ENCODE measurements at regions not wholly inside any gene's neighbourhood (a gene's known extent, or its start where the extent isn't known, plus 50 kb on each side); places are given as distances from the start of the nearest gene placed in this dataset.
"Not testable (repeated sequence)": the region's sequence is repeated elsewhere in the genome, so short reads cannot be mapped to it uniquely, and the experiment has no call there.

DNA sequence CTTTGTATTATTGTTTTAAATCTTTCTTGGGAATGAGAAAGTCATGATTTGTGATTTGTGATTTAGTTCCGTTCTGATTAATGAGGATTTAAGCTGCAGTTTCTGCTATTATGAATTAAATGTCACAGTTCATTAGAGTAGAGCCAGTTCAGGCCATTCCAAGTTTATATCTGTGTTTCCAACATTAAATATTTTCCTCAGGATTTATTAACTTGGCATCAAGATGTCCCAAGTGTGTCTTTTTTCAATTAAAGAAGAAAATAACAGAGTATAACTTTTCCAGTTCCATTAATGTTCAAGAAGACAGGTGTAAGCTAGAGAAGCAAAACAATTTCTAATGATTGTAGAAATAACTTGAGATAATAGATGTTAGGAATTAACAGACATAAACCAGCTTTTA is 1183.2 kb upstream of the CELF2 start:
- DNase-seq (ENCODE audit: extremely low read depth in 1 of 2, low read depth in 1 of 2), result no peak

DNA sequence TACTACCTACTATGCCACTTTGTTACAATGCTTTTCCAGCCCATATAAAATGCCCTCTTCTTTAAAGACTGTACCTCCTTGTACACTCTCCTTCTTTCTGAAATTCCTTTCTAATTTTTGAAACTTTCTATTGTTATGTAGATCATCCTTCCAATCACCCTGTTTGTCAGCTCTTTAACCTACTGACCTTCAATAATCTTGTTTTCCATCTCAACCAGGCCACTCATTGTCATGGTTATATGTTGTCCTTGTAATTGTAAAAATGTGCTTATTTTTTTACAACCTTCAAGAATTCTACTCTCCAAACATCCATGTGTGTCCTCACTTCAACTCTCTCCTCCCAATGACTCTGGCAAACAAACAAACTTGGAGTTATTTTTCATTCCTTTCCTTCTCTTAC is 1172.6 kb upstream of the CELF2 start:
- DNase-seq (ENCODE audit: extremely low read depth in 1 of 2, low read depth in 1 of 2), result no peak

DNA sequence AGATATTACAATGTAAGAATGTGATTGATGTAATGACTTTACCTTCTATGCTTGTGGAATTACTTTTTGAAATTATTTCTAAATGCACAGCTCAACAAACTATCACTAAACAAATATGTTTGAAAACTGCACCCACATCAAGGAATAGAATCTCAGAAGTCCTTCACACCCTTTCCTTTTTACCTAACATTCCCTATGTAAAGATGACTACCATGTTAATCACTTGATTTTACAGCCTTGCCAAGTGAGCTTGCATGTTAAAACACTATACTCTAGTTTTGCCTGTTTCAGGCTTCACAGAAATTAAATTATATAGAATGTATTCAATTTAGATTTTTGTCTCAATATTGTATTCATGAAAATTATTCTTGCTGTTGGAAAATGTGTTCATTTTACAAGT is 1169.4 kb upstream of the CELF2 start:
- DNase-seq (ENCODE audit: extremely low read depth in 1 of 2, low read depth in 1 of 2), result no peak

DNA sequence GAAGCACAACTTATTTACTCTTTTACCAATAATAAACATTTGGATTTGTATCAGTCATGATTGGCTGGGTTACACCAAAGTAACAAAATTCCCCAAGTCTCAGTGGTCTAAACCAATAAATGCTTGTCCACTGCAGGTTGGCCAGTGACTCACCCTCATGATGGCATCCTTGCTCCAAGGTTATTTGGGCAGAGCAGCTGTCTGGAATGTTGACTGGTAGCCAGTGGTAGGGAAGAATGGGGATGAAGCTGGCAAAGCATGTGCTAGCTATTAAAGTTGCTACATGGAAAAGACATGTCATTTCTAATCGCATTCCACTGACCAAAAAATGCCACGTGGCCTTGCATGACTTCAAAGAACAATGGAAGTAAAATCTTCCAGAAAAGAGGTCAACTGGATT is 1168.7 kb upstream of the CELF2 start:
- DNase-seq (ENCODE audit: extremely low read depth in 1 of 2, low read depth in 1 of 2), result no peak

DNA sequence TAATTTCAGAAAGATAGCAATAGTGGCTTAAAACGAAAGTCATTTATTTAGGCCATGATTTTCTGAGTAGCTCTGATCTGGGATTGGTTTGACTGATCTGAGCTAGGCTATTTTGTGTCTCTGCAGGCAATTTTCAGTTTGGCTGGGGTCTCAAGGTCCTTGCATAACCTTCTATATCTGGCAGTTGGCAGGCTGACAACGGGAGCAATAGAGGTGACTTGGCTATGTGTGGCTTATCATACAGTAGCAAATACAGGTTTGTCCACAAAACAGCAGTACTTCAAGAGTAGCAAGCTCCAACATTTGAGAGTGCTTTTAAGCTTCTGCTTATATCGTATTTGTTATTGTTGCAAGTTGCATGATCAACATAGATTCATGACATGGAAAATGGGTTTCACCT is 1167.3 kb upstream of the CELF2 start:
- DNase-seq (ENCODE audit: extremely low read depth in 1 of 2, low read depth in 1 of 2), result no peak

DNA sequence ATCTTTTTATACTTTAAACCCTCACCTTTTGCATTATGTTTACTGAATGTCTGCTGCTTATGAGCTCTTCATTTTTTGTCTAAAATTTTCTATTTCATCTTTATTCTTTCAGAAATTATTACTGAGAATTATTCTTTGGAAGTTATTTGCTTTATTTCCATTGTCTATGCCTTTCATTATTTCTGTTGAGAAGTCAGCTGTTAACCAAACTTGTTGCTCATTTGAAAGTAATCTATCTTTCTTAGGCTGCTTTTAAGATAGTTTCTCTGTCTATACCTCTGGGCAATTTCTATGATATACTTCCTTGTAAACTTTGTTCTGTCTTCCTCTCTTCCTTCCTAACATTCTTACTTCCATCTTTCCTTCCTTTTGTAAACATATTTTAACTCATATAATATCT is 1165.9 kb upstream of the CELF2 start:
- DNase-seq (ENCODE audit: extremely low read depth in 1 of 2, low read depth in 1 of 2), result no peak

DNA sequence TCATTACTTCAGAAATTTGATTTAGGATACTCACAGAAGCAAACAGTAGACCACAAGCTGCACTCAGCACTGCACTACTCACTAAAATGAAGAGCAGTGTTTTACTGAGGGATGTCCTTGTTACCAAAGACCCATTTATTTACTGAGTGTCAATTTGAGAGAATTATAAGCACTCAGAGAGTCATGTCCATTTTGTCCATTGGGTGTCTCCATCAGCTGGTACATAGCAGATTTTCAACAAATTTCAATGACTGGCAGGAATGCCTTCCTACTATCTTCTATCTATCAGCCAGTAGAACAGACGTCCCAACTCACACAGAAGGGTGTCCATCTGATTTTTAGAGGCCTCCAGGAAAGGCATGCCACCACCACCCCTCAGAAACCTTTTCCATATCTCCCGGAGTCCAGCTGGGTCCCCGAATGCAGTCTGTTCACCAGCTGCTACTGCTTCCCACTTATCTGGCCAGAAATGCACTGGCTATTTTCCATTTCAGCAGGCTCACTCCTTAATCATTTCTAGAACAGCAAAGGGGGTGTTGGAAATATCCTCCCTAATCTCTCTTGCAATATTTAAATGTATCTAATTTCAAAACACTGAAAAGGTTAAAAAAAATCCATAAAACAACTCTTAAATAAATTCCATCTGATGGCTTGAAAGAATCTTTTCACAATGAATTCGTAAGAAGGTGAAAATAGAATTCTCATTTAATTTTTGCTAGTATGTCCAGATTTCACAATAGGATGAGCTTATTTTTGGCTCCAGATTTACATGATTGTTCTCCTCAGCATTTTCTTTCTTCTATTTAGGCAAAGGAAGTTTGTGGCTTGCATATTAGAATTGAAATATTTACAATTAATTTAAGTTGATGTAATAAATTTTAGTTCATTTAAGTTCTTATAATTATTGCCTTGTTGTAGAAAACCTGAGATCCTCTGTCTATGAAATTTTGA is 1164.0 kb upstream of the CELF2 start:
- DNase-seq (ENCODE audit: extremely low read depth in 1 of 2, low read depth in 1 of 2), result no peak

DNA sequence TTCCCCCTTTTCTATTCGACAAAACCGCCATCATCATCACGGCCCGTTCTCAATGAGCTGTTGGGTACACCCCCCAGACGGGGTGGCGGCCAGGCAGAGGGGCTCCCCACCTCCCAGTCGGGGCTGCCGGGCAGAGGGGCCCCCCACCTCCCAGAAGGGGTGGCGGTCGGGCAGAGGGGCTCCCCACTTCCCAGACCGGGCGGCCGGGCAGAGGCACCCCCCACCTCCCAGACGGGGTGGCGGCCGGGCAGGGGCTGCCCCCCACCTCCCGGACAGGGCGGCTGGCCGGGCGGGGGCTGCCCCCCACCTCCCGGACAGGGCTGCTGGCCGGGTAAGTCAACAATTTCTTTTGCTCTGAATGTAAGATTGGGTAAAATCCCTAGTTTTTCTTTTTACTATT is 1162.2 kb upstream of the CELF2 start:
- not testable (repeated sequence) for DNase-seq (ENCODE audit: extremely low read depth in 1 of 2, low read depth in 1 of 2)

DNA sequence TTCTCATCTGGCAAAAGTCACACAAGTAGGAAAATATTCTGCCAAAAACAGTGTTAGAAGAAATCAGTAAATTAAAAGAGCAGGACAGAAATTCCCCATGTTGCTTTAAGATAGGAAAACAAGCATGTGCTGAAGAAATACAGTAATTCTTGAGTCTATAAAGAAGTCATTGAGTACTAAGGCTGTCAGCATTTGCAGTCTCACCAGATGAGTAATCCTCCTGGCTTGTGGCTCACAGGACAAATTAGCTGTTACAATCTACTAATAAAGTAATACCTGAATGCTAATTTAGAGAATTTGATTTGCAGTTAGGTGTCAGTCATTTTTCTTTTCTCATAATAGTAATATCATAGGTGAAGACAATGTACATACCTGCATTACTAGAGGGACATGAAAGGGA is 1158.9 kb upstream of the CELF2 start:
- no peak for DNase-seq (ENCODE audit: extremely low read depth in 1 of 2, low read depth in 1 of 2)

DNA sequence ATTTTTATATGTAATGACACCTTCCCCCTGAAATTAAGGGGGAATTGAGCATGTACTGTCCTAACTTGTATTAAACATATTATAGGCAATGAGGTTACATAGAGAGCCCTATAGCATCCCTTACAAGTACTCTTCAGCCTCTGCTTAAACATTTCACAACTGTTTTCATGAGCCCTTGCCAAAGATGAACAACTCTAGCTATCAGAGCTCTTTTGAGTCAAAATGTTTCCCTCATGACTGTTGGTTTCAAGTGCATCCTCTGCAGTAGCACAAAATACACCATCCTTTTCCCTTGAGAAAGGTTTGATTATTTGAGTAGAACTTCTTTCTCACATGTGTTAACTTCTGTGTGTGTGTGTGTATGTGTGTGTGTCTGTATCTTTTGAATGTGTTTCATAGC is 1157.6 kb upstream of the CELF2 start:
- DNase-seq (ENCODE audit: extremely low read depth in 1 of 2, low read depth in 1 of 2), result no peak

DNA sequence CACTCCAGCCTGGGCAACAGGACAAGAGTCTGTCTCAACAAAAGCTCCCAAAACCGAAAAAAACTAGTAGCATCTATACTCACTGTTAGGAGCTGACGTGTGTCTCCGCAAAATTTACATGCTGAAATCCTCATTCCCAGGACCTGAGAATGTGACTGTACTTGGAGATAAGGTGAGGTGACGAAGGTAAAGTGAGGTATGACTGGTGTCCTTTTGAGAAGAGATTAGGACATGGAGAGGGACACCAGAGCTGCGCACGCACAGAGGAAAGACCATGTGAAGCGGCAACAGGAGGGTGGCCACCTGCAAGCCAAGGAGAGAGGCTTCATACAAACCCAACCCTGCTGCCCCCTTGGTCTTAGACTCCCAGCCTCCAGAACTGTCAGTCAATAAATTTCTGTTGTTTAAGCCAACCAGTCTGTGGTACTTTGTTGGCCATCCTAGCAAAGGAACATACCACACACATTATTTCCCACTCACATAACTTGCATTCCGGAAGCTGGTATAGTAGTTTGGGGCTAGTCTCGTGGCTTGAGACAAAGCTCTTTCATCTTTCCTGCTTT is 1154.0 kb upstream of the CELF2 start:
- DNase-seq (ENCODE audit: extremely low read depth in 1 of 2, low read depth in 1 of 2), result no peak

DNA sequence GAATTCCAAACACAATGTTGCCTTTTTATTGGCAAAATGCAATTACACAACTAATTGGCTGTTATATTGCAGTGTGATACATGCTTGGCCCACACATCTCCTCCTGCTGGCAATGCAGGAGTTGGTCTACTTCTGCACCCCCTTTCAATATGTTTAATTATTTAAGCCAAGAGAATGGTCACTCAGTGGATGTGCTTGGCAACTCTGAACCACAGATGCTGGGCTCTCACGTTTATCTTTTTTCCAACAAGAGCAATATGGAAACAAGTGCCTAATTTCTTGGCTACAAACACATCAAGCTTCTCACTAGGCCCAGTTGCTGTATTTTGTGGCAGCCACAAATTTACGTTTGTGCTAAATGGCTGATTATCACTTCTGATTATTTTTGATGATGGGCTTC is 1149.2 kb upstream of the CELF2 start:
- DNase-seq (ENCODE audit: extremely low read depth in 1 of 2, low read depth in 1 of 2), result no peak

DNA sequence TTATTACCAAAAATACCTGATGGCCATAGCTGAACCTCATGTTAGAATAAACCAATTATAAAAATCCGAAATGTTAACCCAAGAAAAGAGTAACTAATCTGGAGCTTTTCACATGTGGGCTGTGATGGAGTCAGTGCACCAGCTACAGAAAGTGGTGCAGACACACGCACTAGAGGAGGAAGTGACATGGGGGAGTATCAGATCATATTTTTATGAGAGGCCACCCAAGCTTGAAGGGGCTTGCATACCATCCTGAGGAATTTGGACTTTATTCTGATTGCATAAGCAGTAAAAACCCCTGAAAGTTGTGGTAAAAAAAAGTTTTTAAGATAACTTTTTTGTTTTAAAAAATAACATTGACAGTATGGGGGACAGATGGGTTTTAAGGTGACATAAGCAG is 1148.5 kb upstream of the CELF2 start:
- DNase-seq (ENCODE audit: extremely low read depth in 1 of 2, low read depth in 1 of 2), result no peak

DNA sequence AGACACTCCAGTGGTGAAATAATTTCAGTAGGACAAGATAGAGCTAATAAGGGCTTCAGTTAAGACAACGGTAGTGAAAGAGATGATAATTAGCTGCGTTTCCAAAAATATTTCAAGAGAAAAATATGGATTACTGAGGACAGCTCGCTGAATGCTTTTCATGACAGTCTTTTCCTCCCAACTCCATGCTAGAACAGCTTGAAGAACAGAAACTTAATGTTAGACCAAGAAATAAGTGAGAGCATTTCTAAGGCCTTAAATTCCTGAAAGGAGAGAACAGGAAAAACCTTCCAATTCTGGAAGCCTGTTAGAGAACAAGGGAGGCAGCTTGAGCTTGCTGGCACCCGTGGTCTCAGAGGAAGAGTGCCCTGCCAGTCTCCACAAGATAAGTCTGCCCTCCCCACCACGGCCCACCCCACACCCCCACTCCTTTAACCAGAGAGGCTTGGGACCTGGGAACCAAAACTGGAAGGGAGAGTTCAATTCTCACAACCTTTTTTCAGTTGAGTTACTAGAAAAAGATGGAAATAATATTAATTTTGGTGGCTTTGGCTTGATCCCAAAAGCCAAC is 1148.0 kb upstream of the CELF2 start:
- no peak for DNase-seq (ENCODE audit: extremely low read depth in 1 of 2, low read depth in 1 of 2)

DNA sequence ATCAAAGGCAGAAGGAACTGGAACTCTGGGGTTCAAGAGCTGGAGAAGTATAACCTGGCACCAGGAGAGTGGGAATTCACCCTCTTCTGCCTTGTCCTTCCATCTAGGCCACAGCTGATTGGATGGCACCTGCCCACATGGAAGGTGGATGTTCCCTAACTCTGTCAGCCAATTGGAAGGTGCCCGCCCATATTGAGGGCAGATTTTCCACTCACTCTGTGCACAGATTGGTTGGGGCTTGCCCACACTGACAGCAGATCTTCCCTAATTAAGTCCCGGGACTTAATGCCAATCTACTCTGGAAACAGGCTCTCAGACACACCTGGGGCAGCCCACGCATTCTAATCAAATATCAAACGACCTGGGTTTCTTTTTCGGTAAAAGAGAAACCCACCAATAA is 1142.3 kb upstream of the CELF2 start:
- DNase-seq (ENCODE audit: extremely low read depth in 1 of 2, low read depth in 1 of 2), result no peak

DNA sequence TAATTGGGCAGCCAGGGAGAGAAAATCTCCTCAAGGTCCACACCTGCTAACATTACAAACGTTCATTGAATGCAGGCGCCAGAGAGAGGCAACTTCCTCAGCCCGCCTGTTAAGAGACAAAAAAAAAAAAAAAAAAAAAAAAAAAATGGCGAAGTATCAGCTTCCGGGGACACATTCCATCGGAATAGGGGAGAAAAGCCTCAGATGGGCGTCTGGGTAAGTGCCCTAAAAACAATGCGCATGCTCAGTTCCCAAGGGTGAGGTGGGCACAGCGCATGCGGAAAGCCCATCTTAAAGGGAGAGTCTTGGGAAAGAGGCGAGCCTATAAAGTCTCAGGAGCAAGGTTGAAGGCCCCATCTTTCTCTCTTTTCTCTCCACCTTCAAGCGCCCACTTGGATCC is 1139.7 kb upstream of the CELF2 start:
- no peak for DNase-seq (ENCODE audit: extremely low read depth in 1 of 2, low read depth in 1 of 2)

DNA sequence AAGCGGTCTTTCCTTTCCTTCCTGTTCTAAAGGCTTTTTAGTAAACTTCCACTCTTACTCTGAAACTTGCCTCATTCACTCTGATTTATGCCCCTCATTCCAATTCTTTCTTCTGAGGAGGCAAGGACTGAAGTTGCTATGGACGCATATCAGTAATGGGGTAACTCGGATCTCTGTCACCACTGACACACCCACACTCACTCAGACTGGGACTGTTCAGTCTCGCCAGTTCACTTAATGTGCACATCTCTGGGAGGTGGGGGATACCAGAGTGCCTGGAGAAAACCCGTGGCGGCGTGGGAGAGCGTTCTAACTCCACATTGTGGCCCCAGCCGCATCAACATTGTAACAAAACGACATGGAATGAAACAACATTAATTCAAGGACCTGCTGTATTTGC is 1139.3 kb upstream of the CELF2 start:
- no peak for DNase-seq (ENCODE audit: extremely low read depth in 1 of 2, low read depth in 1 of 2)

DNA sequence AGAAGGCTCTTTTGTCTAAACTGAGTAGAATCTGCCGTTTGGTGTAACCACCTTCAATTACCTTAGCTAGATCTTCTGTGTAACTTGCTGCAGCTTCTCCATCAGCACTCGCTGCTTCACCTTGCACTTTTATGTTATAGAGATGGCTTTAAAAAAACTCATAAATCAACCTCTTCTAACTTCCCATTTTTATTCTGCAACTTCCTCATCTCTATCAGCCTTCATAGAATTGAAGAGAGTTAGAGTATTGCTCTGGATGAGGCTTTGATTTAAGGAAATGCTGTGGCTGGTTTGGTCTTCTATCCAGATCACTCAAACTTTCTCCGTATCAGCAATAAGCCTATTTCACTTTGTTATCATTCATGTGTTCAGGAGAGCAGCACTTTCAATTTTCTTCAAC is 1131.9 kb upstream of the CELF2 start:
- no peak for DNase-seq (ENCODE audit: extremely low read depth in 1 of 2, low read depth in 1 of 2)

DNA sequence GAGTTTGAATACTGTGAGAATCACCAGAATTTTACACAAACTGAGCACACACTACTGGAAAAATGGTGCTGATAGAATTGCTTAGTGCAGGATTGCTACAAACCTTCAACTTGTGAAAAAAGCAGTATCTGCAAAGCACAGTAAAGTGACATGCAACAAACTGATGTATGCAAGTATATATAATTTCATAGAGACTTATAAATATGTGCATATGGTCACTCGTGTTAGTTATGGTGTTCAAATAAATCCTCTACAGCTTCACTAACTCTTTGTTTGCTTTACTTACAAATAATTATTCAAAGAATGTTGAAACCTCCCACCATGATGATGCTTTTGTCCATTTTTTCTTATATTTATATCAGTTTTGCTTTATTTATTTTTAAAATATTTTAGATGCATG is 1130.9 kb upstream of the CELF2 start:
- no peak for DNase-seq (ENCODE audit: extremely low read depth in 1 of 2, low read depth in 1 of 2)

DNA sequence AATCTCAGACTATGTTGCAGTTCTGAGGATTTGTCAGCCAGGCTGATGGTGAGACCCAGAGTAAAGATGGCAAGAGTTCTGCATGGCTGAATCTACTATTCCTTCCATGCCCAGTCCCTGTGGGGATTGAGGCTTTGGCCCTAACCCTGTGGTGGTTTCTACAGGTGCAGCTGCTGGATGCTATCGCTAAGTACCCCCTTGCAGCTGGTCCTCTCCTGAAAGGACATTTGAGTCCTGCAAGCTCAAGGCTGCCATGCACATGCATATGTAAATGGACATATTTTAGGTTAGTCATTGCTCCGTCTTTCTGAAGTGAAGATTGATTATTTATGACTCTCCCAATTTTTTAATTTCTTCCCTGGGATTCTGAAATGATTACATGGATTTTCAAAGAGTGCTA is 1122.2 kb upstream of the CELF2 start:
- no peak for DNase-seq (ENCODE audit: extremely low read depth in 1 of 2, low read depth in 1 of 2)

DNA sequence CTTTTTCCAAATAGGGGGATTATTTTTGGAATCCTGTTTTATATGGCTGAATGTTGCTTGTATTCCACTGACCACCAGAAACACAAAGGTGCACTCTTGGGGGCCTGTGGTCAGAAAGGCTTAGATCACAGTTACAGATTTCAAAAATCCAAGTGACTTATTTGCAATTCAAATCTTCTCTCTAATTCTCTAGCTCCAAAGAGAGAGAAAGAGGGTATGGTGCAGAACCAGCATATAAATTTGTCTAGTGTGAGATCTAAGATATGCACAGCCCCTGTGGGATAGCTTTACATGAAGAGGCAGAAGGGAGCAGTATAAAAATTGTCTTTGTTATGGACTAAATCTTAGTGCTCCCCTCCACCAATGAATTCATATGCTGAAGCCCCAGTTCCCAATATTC is 1121.7 kb upstream of the CELF2 start:
- DNase-seq (ENCODE audit: extremely low read depth in 1 of 2, low read depth in 1 of 2), result no peak

DNA sequence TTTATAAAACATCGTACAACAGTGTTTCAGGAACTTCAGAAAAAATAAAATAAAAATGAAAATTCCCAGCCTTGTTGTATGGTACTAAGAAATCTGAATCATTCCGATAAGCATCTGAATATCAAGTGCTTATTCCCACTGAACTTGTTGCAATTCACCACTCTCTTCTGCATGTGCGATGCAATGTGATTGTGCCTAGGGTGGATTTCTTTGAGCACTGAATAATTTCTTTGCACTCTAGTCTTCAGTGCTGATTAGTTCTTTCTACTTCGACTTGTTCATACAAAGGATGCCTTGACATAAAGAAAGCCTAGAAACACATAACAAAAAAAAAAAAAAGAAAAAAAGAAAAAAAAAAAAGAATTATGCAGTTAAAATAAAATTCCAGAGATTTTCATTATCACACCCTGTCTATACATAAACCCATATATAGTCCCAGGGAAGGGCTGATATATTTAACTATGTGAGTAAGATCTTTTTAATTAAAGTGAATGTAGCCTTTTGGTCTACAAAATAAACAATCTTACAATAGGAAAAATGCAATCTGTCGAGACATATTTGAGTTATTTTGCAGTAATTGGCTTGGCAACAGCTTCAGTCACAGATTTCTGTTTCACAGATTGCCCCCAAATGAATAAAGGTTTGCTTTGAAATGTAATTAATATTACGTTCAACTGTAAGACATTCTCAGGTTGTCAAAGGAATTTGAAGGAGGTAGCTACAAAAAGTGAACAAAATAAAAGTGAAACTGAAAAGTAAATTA is 1118.9 kb upstream of the CELF2 start:
- DNase-seq (ENCODE audit: extremely low read depth in 1 of 2, low read depth in 1 of 2), result no peak

Measured in stimulated activated CD8-positive, alpha-beta memory T cell treated with anti-CD3 and anti-CD28 coated beads, Interleukin-7, amount 100 ng/mL, for 48 hours (primary cell).